Suppressor macrophage treated with lipopolysaccharide for 1 hour (primary cell): ENCODE measurements at regions not wholly inside any gene's neighbourhood (a gene's known extent, or its start where the extent isn't known, plus 50 kb on each side); places are given as distances from the start of the nearest gene placed in this dataset.
"Not testable (repeated sequence)": the region's sequence is repeated elsewhere in the genome, so short reads cannot be mapped to it uniquely, and the experiment has no call there.

Experiments
- DNase-seq, 3 donors: peaks; one replicate each; pipeline ENCODE4 v3.0.0-alpha.2; 2020 to 2022

- DNase-seq = no peak
Observed at GRCh38 chr2:109669731-109670130, 55.6 kb downstream of the SOWAHC start.

GRCh38 chr2:109670556-109671411, 56.6 kb downstream of the SOWAHC start:
- DNase-seq = no peak

- no peak for DNase-seq
Observed at GRCh38 chr2:109674894-109675534, 60.9 kb downstream of the SOWAHC start.

- DNase-seq = no peak
Observed at GRCh38 chr2:109675666-109676345, 61.6 kb downstream of the SOWAHC start.

- no peak for DNase-seq
Observed at GRCh38 chr2:109676346-109676902, 62.3 kb downstream of the SOWAHC start.

GRCh38 chr2:109677121-109677731, 63.1 kb downstream of the SOWAHC start:
- not testable (repeated sequence) for DNase-seq

GRCh38 chr2:109677835-109678580, 63.8 kb downstream of the SOWAHC start:
- DNase-seq = no peak

- DNase-seq = not testable (repeated sequence)
Observed at GRCh38 chr2:109678724-109679201, 64.6 kb downstream of the SOWAHC start.

- DNase-seq = no peak
Observed at GRCh38 chr2:109679225-109679624, 65.1 kb downstream of the SOWAHC start.

- no peak for DNase-seq
Observed at GRCh38 chr2:109679626-109680025, 65.5 kb downstream of the SOWAHC start.

GRCh38 chr2:109680523-109681297, 66.5 kb downstream of the SOWAHC start:
- DNase-seq = no peak

- DNase-seq = no peak
Observed at GRCh38 chr2:109681633-109682380, 67.6 kb downstream of the SOWAHC start.

- DNase-seq = no peak
Observed at GRCh38 chr2:109683452-109683851, 69.3 kb downstream of the SOWAHC start.

GRCh38 chr2:109685453-109685852, 71.3 kb downstream of the SOWAHC start:
- no peak for DNase-seq

- no peak for DNase-seq
Observed at GRCh38 chr2:109686921-109687320, 72.8 kb downstream of the SOWAHC start.

- DNase-seq = no peak
Observed at GRCh38 chr2:109689182-109689930, 75.2 kb downstream of the SOWAHC start.

- no peak for DNase-seq
Observed at GRCh38 chr2:109689973-109690372, 75.8 kb downstream of the SOWAHC start.

GRCh38 chr2:109690457-109690821, 76.3 kb downstream of the SOWAHC start:
- DNase-seq = no peak

GRCh38 chr2:109690822-109691541, 76.8 kb downstream of the SOWAHC start:
- DNase-seq = no peak
